ENCODE measurements at regions not wholly inside any gene's neighbourhood (a gene's known extent, or its start where the extent isn't known, plus 50 kb on each side); places are given as distances from the start of the nearest gene placed in this dataset.

DNA sequence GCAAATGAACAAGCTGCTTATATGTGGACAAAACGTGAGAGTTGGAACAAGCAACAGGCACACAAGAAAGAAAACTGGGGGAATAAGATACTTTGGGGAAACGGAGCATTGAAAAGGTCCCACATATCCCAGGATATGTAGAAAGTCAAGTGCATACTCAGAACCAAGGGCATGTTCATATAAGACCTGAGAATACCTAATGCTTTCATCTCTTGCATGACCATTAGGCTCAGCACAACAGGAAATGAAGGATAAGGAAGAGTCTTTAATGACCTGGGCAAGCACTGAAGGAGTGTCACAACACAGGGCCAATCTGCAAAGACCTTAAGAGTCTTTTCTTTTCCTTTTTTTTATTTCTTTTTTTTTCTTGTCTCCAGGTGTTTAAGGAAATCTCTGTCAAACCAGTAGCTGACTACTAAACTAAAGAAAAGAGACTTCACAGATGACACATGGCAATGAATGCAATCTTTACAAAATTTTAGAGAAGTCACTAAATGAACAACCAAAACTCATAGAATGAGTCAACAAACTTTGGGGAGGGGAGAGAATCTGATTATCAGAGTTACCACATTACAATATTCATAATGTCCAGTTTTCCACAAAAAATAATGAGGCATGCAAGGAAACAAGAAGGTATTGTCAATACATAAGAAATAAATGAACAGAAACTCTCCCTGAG lies 67.9 kb upstream of the STK26 start:
- Histone ChIP-seq H3K36me3 (no peaks in the 10 kb centered on the region), H3K4me3 (ENCODE audit: low read depth, low read length) (no peak overlapping the region), H3K4me1 (no peaks in the 10 kb centered on the region), H3K9me3 (no peaks in the 10 kb centered on the region), H3K27me3 (no peaks in the 10 kb centered on the region)
- DNase-seq, result no peak
- TF ChIP-seq CTCF (IDR thresholded peaks at IDR 0.05; ENCODE audit: low read depth, low read length), result no peak

- no peaks in the 10 kb centered on the region for H3K4me1 ChIP-seq
- no peaks in the 10 kb centered on the region for H3K36me3 ChIP-seq
- no peaks in the 10 kb centered on the region for H3K9me3 ChIP-seq
- no peak overlapping the region for H3K4me3 ChIP-seq (ENCODE audit: low read depth, low read length)
- no peak for DNase-seq
- no peaks in the 10 kb centered on the region for H3K27me3 ChIP-seq
- no peak for TF ChIP-seq CTCF (IDR thresholded peaks at IDR 0.05; ENCODE audit: low read depth, low read length)
These were observed 64.4 kb upstream of the STK26 start for GRCh38 chrX:131958724-131959123.

DNA sequence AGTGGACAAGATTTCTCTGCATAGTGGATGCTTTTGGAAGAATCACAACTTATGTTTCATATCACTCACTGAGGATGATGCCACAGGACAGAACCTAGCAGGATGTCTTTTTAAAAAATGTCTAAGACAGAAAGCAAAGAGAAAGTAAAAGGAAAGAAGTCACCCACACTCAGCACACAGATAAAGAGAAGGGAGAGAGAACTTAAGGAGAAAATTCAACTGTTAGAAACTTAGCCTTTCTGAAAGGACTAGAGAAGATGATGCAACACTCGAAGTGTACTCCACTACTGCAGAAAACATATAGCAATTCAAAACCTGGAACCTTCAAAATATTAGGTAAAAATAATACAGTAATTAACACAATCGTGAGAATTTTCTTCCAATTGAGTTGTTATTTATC lies 52.8 kb upstream of the STK26 start:
- H3K4me1 ChIP-seq, result no peaks in the 10 kb centered on the region
- H3K9me3 ChIP-seq, result no peaks in the 10 kb centered on the region
- no peak for TF ChIP-seq CTCF (IDR thresholded peaks at IDR 0.05; ENCODE audit: low read depth, low read length)
- H3K4me3 ChIP-seq (ENCODE audit: low read depth, low read length), result no peak overlapping the region
- no peak for DNase-seq
- H3K36me3 ChIP-seq, result no peaks in the 10 kb centered on the region
- H3K27me3 ChIP-seq, result no peaks in the 10 kb centered on the region
